ENCODE measurements at regions not wholly inside any gene's neighbourhood (a gene's known extent, or its start where the extent isn't known, plus 50 kb on each side); places are given as distances from the start of the nearest gene placed in this dataset.

- Histone ChIP-seq H3F3A (ENCODE audit: insufficient read depth, low read length) (no peaks in the 10 kb centered on the region), H3K9me2 (ENCODE audit: low read depth, low read length) (no peaks in the 10 kb centered on the region), H3K36me3 (ENCODE audit: insufficient read depth, low read length) (no peaks in the 10 kb centered on the region), H3K27me3 (ENCODE audit: insufficient read depth, low read length) (no peaks in the 10 kb centered on the region), H3K9me3 (ENCODE audit: low read length) (no peaks in the 10 kb centered on the region), H2AFZ (ENCODE audit: low read length) (no peak overlapping the region), H3K4me3 (ENCODE audit: low read depth, low read length, poor library complexity, severe bottlenecking) (no peak overlapping the region), H3K9ac (ENCODE audit: low read length) (no peak overlapping the region), H3K27ac (ENCODE audit: low read depth, low read length, poor library complexity, severe bottlenecking) (no peak overlapping the region), H3K4me2 (ENCODE audit: low read length) (no peak overlapping the region), H3K4me1 (ENCODE audit: insufficient read depth, low read length, severe bottlenecking) (no peaks in the 10 kb centered on the region), H3K79me2 (ENCODE audit: insufficient read depth, low read length) (no peaks in the 10 kb centered on the region), H4K20me1 (ENCODE audit: insufficient read depth, low read length) (no peaks in the 10 kb centered on the region)
- TF ChIP-seq EZH2 (IDR thresholded peaks at IDR 0.05; ENCODE audit: borderline replicate concordance, low read length) (no peak), CTCF (IDR thresholded peaks at IDR 0.05; ENCODE audit: low read length) (no peak)
Observed at GRCh38 chr3:124121379-124122312, 129.7 kb upstream of the ROPN1 start.

- TF ChIP-seq CTCF (IDR thresholded peaks at IDR 0.05; ENCODE audit: low read length) (no peak), EZH2 (IDR thresholded peaks at IDR 0.05; ENCODE audit: borderline replicate concordance, low read length) (no peak)
Observed at GRCh38 chr3:124125315-124125714, 133.4 kb upstream of the ROPN1 start.

GRCh38 chr3:124126436-124127023 is 134.6 kb upstream of the ROPN1 start:
- Histone ChIP-seq H3K79me2 (ENCODE audit: insufficient read depth, low read length) (no peaks in the 10 kb centered on the region), H3K9ac (ENCODE audit: low read length) (no peak overlapping the region), H3K27ac (ENCODE audit: low read depth, low read length, poor library complexity, severe bottlenecking) (no peak overlapping the region), H3K27me3 (ENCODE audit: insufficient read depth, low read length) (no peaks in the 10 kb centered on the region), H3K4me3 (ENCODE audit: low read depth, low read length, poor library complexity, severe bottlenecking) (no peak overlapping the region), H3K9me3 (ENCODE audit: low read length) (no peaks in the 10 kb centered on the region), H3K4me2 (ENCODE audit: low read length) (no peak overlapping the region), H3K4me1 (ENCODE audit: insufficient read depth, low read length, severe bottlenecking) (no peaks in the 10 kb centered on the region), H3K9me2 (ENCODE audit: low read depth, low read length) (no peaks in the 10 kb centered on the region), H3F3A (ENCODE audit: insufficient read depth, low read length) (no peaks in the 10 kb centered on the region), H3K36me3 (ENCODE audit: insufficient read depth, low read length) (no peaks in the 10 kb centered on the region), H4K20me1 (ENCODE audit: insufficient read depth, low read length) (no peaks in the 10 kb centered on the region), H2AFZ (ENCODE audit: low read length) (no peak overlapping the region)
- no peak for TF ChIP-seq CTCF (IDR thresholded peaks at IDR 0.05; ENCODE audit: low read length)
- no peak for TF ChIP-seq EZH2 (IDR thresholded peaks at IDR 0.05; ENCODE audit: borderline replicate concordance, low read length)

More at GRCh38 chr3:124125315-124125714, 133.4 kb upstream of the ROPN1 start:
- no peaks in the 10 kb centered on the region for H3K4me1 ChIP-seq (ENCODE audit: insufficient read depth, low read length, severe bottlenecking)
- H3K27ac ChIP-seq (ENCODE audit: low read depth, low read length, poor library complexity, severe bottlenecking), result no peak overlapping the region
- no peaks in the 10 kb centered on the region for H3K9me2 ChIP-seq (ENCODE audit: low read depth, low read length)
- H3K9me3 ChIP-seq (ENCODE audit: low read length), result no peaks in the 10 kb centered on the region
- no peak overlapping the region for H3K4me3 ChIP-seq (ENCODE audit: low read depth, low read length, poor library complexity, severe bottlenecking)
- no peaks in the 10 kb centered on the region for H3F3A ChIP-seq (ENCODE audit: insufficient read depth, low read length)
- no peaks in the 10 kb centered on the region for H4K20me1 ChIP-seq (ENCODE audit: insufficient read depth, low read length)
- H3K27me3 ChIP-seq (ENCODE audit: insufficient read depth, low read length), result no peaks in the 10 kb centered on the region
- H2AFZ ChIP-seq (ENCODE audit: low read length), result no peak overlapping the region
- H3K9ac ChIP-seq (ENCODE audit: low read length), result no peak overlapping the region
- H3K36me3 ChIP-seq (ENCODE audit: insufficient read depth, low read length), result no peaks in the 10 kb centered on the region
- H3K4me2 ChIP-seq (ENCODE audit: low read length), result no peak overlapping the region
- H3K79me2 ChIP-seq (ENCODE audit: insufficient read depth, low read length), result no peaks in the 10 kb centered on the region
